Activated CD8-positive, alpha-beta T cell treated with anti-CD3 and anti-CD28 coated beads for 36 hours (primary cell): ENCODE measurements at regions not wholly inside any gene's neighbourhood (a gene's known extent, or its start where the extent isn't known, plus 50 kb on each side); places are given as distances from the start of the nearest gene placed in this dataset.

ENCODE experiments used
- ATAC-seq: fragments of 200-7000 bp; cut with Tn5 transposase; one replicate; pipeline ENCODE4 v1.10.0; 2021; ENCODE audit warnings: mild to moderate bottlenecking, moderate library complexity
- CTCF ChIA-PET: fragments of 350-600 bp; sonication (Branson Sonifier 250); formaldehyde crosslinking; loops from one replicate; lab custom pipeline; 2021; ENCODE audit warnings: antibody characterized with exemption; lab: Charles Lee
- POLR2A ChIA-PET: fragments of 350-600 bp; sonication (Branson Sonifier 250); formaldehyde crosslinking; loops from one replicate; lab custom pipeline; 2021; ENCODE audit warnings: antibody characterized with exemption; lab: Charles Lee
- DNase-seq: peaks from one replicate; pipeline ENCODE4 v3.0.0-alpha.2; 2020
- H3K27ac Mint-ChIP-seq: one replicate; pipeline ENCODE4 v1.8.0; 2021; ENCODE audit warnings: mild to moderate bottlenecking, mixed read lengths
- H3K27me3 Mint-ChIP-seq: one replicate; pipeline ENCODE4 v1.8.0; 2021; ENCODE audit warnings: mixed read lengths
- H3K36me3 Mint-ChIP-seq: one replicate; pipeline ENCODE4 v1.8.0; 2021; ENCODE audit warnings: low read depth, mixed read lengths
- H3K4me1 Mint-ChIP-seq: one replicate; pipeline ENCODE4 v1.8.0; 2021; ENCODE audit warnings: low read depth, mixed read lengths
- H3K4me3 Mint-ChIP-seq: one replicate; pipeline ENCODE4 v1.8.0; 2021; ENCODE audit warnings: mild to moderate bottlenecking, moderate library complexity, mixed read lengths
- H3K9me3 Mint-ChIP-seq: one replicate; pipeline ENCODE4 v1.8.0; 2021; ENCODE audit warnings: mixed read lengths
- intact Hi-C: fragments of 100-400 bp; cut with micrococcal nuclease; formaldehyde crosslinking; loops from one replicate; pipeline ENCODE4 v1.10.0; 2022
- TF ChIP-seq, protein P1 (sequence below): fragments of 200-600 bp; IDR thresholded peaks from one replicate; pipeline ENCODE4 v1.8.0; 2022; ENCODE audit warnings: antibody characterized with exemption, mild to moderate bottlenecking

DNA sequence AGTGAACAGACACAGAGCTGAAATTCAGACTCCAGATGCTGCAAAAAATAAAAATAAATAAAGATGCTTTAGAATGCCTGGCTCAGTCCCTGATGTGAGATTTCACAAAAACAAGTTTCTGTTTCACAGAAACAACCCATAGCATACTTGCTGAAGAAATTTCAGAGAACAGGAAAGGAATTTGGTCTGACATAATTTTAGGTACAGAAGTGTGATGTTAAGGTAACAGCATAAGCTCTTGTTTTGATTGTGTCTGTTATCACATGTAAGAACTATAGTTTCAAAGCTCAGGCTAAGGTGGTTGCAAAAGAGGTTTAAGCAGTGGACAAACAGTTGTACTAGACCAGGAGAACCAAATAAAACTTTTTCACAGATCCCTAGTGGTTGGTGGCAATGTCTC lies 152.1 kb downstream of the PTGER3 start:
- Mint-ChIP-seq H3K27ac (no peak overlapping the region), H3K4me1 (no peaks in the 10 kb centered on the region), H3K36me3 (no peaks in the 10 kb centered on the region), H3K27me3 (peaks cover 2% of the 10 kb centered on the region), H3K9me3 (no peaks in the 10 kb centered on the region), H3K4me3 (no peak overlapping the region)
- ChIA-PET POLR2A (no interaction called here), CTCF (interaction anchor here (1.2 kb wide), 1 partner anchor 14 kb away, joined by 3 read pairs; no protein-coding TSS in a partner anchor)
- DNase-seq = no peak
- ATAC-seq = no peak
- TF ChIP-seq, protein P1, sequence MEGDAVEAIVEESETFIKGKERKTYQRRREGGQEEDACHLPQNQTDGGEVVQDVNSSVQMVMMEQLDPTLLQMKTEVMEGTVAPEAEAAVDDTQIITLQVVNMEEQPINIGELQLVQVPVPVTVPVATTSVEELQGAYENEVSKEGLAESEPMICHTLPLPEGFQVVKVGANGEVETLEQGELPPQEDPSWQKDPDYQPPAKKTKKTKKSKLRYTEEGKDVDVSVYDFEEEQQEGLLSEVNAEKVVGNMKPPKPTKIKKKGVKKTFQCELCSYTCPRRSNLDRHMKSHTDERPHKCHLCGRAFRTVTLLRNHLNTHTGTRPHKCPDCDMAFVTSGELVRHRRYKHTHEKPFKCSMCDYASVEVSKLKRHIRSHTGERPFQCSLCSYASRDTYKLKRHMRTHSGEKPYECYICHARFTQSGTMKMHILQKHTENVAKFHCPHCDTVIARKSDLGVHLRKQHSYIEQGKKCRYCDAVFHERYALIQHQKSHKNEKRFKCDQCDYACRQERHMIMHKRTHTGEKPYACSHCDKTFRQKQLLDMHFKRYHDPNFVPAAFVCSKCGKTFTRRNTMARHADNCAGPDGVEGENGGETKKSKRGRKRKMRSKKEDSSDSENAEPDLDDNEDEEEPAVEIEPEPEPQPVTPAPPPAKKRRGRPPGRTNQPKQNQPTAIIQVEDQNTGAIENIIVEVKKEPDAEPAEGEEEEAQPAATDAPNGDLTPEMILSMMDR = no peak
- intact Hi-C loops = no loop called here

GRCh38 chr1:70896224-70896623 lies 151.4 kb downstream of the PTGER3 start:
- Mint-ChIP-seq H3K4me3 (no peak overlapping the region), H3K27me3 (peaks cover 2% of the 10 kb centered on the region), H3K9me3 (no peaks in the 10 kb centered on the region), H3K4me1 (no peaks in the 10 kb centered on the region), H3K27ac (no peak overlapping the region), H3K36me3 (no peaks in the 10 kb centered on the region)
- ATAC-seq = no peak
- CTCF ChIA-PET = interaction anchor here (1.2 to 1.4 kb wide), 2 partner anchors 11 to 13 kb away, joined by 3 to 5 read pairs; no protein-coding TSS in a partner anchor
- POLR2A ChIA-PET = no interaction called here
- no peak for DNase-seq
- intact Hi-C loops = no loop called here
- TF ChIP-seq, protein P1 = no peak

DNA sequence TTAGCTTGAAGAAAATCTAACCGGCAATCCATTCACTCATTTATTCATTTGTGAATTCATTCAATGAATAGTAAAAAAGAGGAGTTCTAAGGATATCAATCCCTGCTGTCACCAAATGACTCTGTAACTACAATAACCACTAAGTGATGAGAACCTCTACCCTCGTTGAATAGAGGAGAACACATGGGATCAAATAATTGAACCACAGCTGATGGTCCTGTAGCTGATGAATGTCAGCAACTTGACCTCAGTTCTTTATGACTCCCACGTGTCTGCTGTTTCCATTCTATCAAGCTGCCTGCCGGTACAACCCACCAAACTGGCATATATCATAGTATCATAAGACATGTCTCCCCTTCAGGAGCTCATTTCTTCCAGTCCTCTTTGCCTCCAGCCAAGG lies 150.3 kb downstream of the PTGER3 start:
- DNase-seq = no peak
- TF ChIP-seq, protein P1 = no peak
- ChIA-PET CTCF (interaction anchor here (1.4 kb wide), 1 partner anchor 10 kb away, joined by 5 read pairs; no protein-coding TSS in a partner anchor), POLR2A (no interaction called here)
- H3K27me3 Mint-ChIP-seq = peaks cover 2% of the 10 kb centered on the region
- H3K4me3 Mint-ChIP-seq = no peak overlapping the region
- H3K4me1 Mint-ChIP-seq = no peaks in the 10 kb centered on the region
- no peaks in the 10 kb centered on the region for H3K36me3 Mint-ChIP-seq
- H3K27ac Mint-ChIP-seq = no peak overlapping the region
- no peak for ATAC-seq
- intact Hi-C loops = no loop called here
- no peaks in the 10 kb centered on the region for H3K9me3 Mint-ChIP-seq

- Mint-ChIP-seq H3K27ac (no peak overlapping the region), H3K27me3 (peaks cover 2% of the 10 kb centered on the region), H3K9me3 (no peaks in the 10 kb centered on the region), H3K4me1 (no peaks in the 10 kb centered on the region), H3K4me3 (no peak overlapping the region), H3K36me3 (no peaks in the 10 kb centered on the region)
- no peak for ATAC-seq
- TF ChIP-seq, protein P1 = no peak
- DNase-seq = no peak
- intact Hi-C loops = no loop called here
- ChIA-PET POLR2A (no interaction called here), CTCF (no interaction called here)
Measured at GRCh38 chr1:70899735-70900134, 147.9 kb downstream of the PTGER3 start.

DNA sequence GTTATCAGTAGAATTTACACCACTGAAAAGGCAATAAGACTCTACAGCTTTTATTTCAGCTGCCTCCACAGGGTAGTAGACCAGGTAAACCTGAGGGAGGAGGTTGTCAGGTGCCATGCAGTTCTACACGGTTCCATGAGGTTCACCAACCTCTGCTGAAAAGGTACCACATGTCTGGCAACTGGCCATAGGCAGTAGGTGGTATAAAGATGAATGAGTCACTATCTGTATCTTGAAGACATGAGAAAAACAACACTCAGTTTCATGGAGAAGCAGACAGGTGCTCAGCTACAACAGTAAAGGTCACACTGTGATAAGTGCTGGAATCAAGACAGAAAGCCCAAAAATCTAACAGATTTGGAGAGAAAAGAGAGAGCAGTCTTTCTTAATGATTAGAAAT lies 145.4 kb downstream of the PTGER3 start:
- no peak overlapping the region for H3K27ac Mint-ChIP-seq
- ChIA-PET POLR2A (no interaction called here), CTCF (interaction anchor here (1.6 kb wide), 1 partner anchor 64 kb away, joined by 3 read pairs; no protein-coding TSS in a partner anchor)
- TF ChIP-seq, protein P1 = no peak
- ATAC-seq (peak; percentile 45), DNase-seq (peak; percentile 23)
- no peaks in the 10 kb centered on the region for H3K4me1 Mint-ChIP-seq
- H3K4me3 Mint-ChIP-seq = no peak overlapping the region
- H3K9me3 Mint-ChIP-seq = no peaks in the 10 kb centered on the region
- no peaks in the 10 kb centered on the region for H3K36me3 Mint-ChIP-seq
- no peaks in the 10 kb centered on the region for H3K27me3 Mint-ChIP-seq
- intact Hi-C loops = no loop called here
